K562 (cell line): ENCODE measurements at regions not wholly inside any gene's neighbourhood (a gene's known extent, or its start where the extent isn't known, plus 50 kb on each side); places are given as distances from the start of the nearest gene placed in this dataset.

ENCODE experiments used
- CTBP1 ChIP-seq: fragments of 450-650 bp; IDR thresholded peaks from 2 replicates; pipeline ENCODE4 v1.6.1; 2016; ENCODE audit warnings: borderline replicate concordance
- HDAC1 ChIP-seq, 2 experiments: fragments of 450-650 bp; IDR thresholded peaks; 2 replicates each; pipeline ENCODE4 v1.6.1; 2016 to 2017; ENCODE audit warnings: inconsistent platforms in 1 of 2, mild to moderate bottlenecking in 1 of 2, moderate library complexity in 1 of 2
- HDAC6 ChIP-seq: IDR thresholded peaks from 2 replicates; pipeline ENCODE4 v1.6.1; 2012; ENCODE audit warnings: low read depth, mild to moderate bottlenecking, control low read depth, inconsistent platforms, low read length, moderate library complexity
- L3MBTL2 ChIP-seq: fragments of 450-650 bp; IDR thresholded peaks from 2 replicates; pipeline ENCODE4 v1.6.1; 2016; ENCODE audit warnings: mild to moderate bottlenecking, moderate library complexity
- NCOA6 ChIP-seq: fragments of 450-650 bp; IDR thresholded peaks from 2 replicates; pipeline ENCODE4 v1.6.1; 2017; ENCODE audit warnings: mild to moderate bottlenecking
- RAD21 ChIP-seq, 2 experiments: fragments of 250-450 bp in 1 of 2; fragments of 450-650 bp in 1 of 2; sonication (Bioruptor Pico) in 1 of 2; formaldehyde crosslinking in 1 of 2; IDR thresholded peaks in 1 of 2; conservative IDR thresholded peaks in 1 of 2; 2 replicates each; pipeline versions ENCODE4 v1.4.0 to v1.8.0; 2020 to 2022; ENCODE audit warnings: mild to moderate bottlenecking in 2 of 2, moderate library complexity in 1 of 2
- RB1 ChIP-seq: fragments of 450-650 bp; IDR thresholded peaks from 2 replicates; pipeline ENCODE4 v1.6.1; 2017; ENCODE audit warnings: low read depth, mild to moderate bottlenecking
- RBM34 ChIP-seq: fragments of 200-400 bp; formaldehyde crosslinking; IDR thresholded peaks from 2 replicates; pipeline ENCODE4 v1.6.1; 2018; ENCODE audit warnings: low read length, borderline replicate concordance; ENCODE audit not compliant: insufficient read depth
- ZNF165 ChIP-seq: fragments of 250-450 bp; sonication (Bioruptor Pico); IDR thresholded peaks from 2 replicates; pipeline ENCODE4 v1.4.0; 2020; ENCODE audit warnings: borderline replicate concordance
- TF ChIP-seq, protein P1 (sequence below), 2 experiments: fragments of 450-650 bp; formaldehyde crosslinking in 1 of 2; IDR thresholded peaks; 2 replicates each; pipeline versions ENCODE4 v1.4.0 to v1.6.1; 2014 to 2020; ENCODE audit warnings: mild to moderate bottlenecking in 2 of 2, borderline replicate concordance in 1 of 2, low read depth in 1 of 2
- TF ChIP-seq, protein P2 (sequence below): sonication (generic); formaldehyde crosslinking; IDR thresholded peaks from 2 replicates; pipeline ENCODE4 v1.8.0; 2023; ENCODE audit warnings: mild to moderate bottlenecking, missing genetic modification reagents
- TF ChIP-seq, protein P3 (sequence below): fragments of 450-650 bp; IDR thresholded peaks from 2 replicates; pipeline ENCODE4 v1.6.1; 2014; ENCODE audit warnings: low read depth, mild to moderate bottlenecking, moderate library complexity, borderline replicate concordance

DNA sequence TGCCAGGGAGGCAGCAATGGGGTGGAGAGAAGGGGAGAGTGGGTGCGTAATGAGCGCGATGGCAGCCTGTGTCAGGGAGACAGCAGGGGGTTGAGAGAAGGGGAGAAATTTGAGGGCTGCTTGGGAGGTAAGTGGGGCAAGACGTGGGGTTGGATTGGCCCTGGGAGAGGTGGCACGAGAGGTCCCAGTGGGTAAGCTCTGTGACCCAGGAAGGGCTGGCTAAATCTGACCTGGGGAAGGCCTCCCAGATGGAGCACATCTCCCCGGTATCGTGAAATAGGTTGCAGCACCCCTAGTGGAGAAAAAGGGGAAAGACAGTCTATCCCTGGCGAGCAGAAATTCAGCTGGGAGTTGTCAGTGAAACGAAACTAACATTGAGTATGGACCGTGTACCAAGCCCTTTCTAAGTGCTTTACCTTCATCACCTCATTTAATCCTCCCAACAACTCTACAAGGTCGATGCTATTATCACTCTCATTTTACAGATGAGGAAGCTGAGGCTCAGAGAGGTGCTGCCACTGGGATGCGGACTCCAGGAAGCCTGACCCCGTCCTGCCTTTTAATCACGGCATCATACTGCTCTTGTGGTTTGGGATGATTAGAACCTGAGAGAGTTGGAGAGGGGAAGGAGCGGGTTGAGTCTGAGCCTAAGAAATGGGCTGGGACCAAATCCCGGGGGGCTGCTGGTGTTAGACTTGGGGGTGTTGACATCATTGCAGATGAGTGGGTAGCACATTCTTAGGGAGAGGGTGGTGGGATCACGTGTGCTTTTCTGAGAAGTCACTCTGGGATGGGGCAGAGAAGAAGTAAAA, 56.6 kb upstream of the RPL11 start (continued):
- TF ChIP-seq, protein P1, sequence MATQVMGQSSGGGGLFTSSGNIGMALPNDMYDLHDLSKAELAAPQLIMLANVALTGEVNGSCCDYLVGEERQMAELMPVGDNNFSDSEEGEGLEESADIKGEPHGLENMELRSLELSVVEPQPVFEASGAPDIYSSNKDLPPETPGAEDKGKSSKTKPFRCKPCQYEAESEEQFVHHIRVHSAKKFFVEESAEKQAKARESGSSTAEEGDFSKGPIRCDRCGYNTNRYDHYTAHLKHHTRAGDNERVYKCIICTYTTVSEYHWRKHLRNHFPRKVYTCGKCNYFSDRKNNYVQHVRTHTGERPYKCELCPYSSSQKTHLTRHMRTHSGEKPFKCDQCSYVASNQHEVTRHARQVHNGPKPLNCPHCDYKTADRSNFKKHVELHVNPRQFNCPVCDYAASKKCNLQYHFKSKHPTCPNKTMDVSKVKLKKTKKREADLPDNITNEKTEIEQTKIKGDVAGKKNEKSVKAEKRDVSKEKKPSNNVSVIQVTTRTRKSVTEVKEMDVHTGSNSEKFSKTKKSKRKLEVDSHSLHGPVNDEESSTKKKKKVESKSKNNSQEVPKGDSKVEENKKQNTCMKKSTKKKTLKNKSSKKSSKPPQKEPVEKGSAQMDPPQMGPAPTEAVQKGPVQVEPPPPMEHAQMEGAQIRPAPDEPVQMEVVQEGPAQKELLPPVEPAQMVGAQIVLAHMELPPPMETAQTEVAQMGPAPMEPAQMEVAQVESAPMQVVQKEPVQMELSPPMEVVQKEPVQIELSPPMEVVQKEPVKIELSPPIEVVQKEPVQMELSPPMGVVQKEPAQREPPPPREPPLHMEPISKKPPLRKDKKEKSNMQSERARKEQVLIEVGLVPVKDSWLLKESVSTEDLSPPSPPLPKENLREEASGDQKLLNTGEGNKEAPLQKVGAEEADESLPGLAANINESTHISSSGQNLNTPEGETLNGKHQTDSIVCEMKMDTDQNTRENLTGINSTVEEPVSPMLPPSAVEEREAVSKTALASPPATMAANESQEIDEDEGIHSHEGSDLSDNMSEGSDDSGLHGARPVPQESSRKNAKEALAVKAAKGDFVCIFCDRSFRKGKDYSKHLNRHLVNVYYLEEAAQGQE (IDR thresholded peaks at IDR 0.05; ENCODE audit: borderline replicate concordance), result peak; percentile 49; the same call in 1 of the 2 replicates
- TF ChIP-seq, protein P1 (CRISPR knock-in tag; IDR thresholded peaks at IDR 0.05; ENCODE audit: low read depth), result no peak
- TF ChIP-seq HDAC6 (no peak), ZNF165 (CRISPR knock-in tag) (no peak), RB1 (peak; percentile 48; the same call in 1 of the 2 replicates), RBM34 (no peak), L3MBTL2 (peak; percentile 44), RAD21 (CRISPR knock-in tag; conservative IDR thresholded peaks at IDR 0.05 in 1 of 2, IDR thresholded peaks at IDR 0.05 in 1 of 2) (peak; percentile 41 to 72), NCOA6 (no peak), CTBP1 (peak; percentile 74), HDAC1 (IDR thresholded peaks at IDR 0.05) (0 out of 4 replicates have a peak, but pooled peaks of 1 of the 2 experiments have one; percentile 10)
- TF ChIP-seq, protein P2, sequence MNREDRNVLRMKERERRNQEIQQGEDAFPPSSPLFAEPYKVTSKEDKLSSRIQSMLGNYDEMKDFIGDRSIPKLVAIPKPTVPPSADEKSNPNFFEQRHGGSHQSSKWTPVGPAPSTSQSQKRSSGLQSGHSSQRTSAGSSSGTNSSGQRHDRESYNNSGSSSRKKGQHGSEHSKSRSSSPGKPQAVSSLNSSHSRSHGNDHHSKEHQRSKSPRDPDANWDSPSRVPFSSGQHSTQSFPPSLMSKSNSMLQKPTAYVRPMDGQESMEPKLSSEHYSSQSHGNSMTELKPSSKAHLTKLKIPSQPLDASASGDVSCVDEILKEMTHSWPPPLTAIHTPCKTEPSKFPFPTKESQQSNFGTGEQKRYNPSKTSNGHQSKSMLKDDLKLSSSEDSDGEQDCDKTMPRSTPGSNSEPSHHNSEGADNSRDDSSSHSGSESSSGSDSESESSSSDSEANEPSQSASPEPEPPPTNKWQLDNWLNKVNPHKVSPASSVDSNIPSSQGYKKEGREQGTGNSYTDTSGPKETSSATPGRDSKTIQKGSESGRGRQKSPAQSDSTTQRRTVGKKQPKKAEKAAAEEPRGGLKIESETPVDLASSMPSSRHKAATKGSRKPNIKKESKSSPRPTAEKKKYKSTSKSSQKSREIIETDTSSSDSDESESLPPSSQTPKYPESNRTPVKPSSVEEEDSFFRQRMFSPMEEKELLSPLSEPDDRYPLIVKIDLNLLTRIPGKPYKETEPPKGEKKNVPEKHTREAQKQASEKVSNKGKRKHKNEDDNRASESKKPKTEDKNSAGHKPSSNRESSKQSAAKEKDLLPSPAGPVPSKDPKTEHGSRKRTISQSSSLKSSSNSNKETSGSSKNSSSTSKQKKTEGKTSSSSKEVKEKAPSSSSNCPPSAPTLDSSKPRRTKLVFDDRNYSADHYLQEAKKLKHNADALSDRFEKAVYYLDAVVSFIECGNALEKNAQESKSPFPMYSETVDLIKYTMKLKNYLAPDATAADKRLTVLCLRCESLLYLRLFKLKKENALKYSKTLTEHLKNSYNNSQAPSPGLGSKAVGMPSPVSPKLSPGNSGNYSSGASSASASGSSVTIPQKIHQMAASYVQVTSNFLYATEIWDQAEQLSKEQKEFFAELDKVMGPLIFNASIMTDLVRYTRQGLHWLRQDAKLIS, result no peak
- TF ChIP-seq, protein P3, sequence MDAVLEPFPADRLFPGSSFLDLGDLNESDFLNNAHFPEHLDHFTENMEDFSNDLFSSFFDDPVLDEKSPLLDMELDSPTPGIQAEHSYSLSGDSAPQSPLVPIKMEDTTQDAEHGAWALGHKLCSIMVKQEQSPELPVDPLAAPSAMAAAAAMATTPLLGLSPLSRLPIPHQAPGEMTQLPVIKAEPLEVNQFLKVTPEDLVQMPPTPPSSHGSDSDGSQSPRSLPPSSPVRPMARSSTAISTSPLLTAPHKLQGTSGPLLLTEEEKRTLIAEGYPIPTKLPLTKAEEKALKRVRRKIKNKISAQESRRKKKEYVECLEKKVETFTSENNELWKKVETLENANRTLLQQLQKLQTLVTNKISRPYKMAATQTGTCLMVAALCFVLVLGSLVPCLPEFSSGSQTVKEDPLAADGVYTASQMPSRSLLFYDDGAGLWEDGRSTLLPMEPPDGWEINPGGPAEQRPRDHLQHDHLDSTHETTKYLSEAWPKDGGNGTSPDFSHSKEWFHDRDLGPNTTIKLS, result no peak
